Mesenchymal stem cell (in vitro differentiated cells and primary cell): ENCODE measurements at regions not wholly inside any gene's neighbourhood (a gene's known extent, or its start where the extent isn't known, plus 50 kb on each side); places are given as distances from the start of the nearest gene placed in this dataset.

Experiments used
- DNase-seq: peaks from one replicate; pipeline ENCODE4 v3.0.0-alpha.2; 2013
- H2AFZ ChIP-seq: one replicate; pipeline ENCODE4 v1.6.1; 2013; ENCODE audit warnings: low read depth, mild to moderate bottlenecking, control low read depth, inconsistent platforms, low read length, moderate library complexity
- H2AK5ac ChIP-seq: 2 replicates; pipeline ENCODE4 v1.6.1; 2013; ENCODE audit warnings: low read length, moderate library complexity, mild to moderate bottlenecking, inconsistent platforms; ENCODE audit not compliant: severe bottlenecking
- H2BK120ac ChIP-seq: one replicate; pipeline ENCODE4 v1.6.1; 2013; ENCODE audit warnings: low read depth, mild to moderate bottlenecking, inconsistent platforms, low read length, moderate library complexity
- H2BK12ac ChIP-seq, 2 experiments: one replicate each; pipeline ENCODE4 v1.6.1; 2013; ENCODE audit warnings: inconsistent platforms in 2 of 2, low read length in 2 of 2, mild to moderate bottlenecking in 2 of 2, moderate library complexity in 2 of 2, control low read depth in 1 of 2
- H2BK15ac ChIP-seq: one replicate; pipeline ENCODE4 v1.6.1; 2013; ENCODE audit warnings: mild to moderate bottlenecking, low read depth, inconsistent platforms; ENCODE audit not compliant: poor library complexity, severe bottlenecking
- H2BK5ac ChIP-seq: 2 replicates; pipeline ENCODE4 v1.6.1; 2013; ENCODE audit warnings: low read depth, mild to moderate bottlenecking, low read length, control low read depth, inconsistent platforms; ENCODE audit not compliant: poor library complexity, severe bottlenecking
- H3K14ac ChIP-seq, 2 experiments: one replicate each; pipeline ENCODE4 v1.6.1; 2013; ENCODE audit warnings: inconsistent platforms in 2 of 2, low read length in 2 of 2, control low read depth in 1 of 2, mild to moderate bottlenecking in 1 of 2, moderate library complexity in 1 of 2
- H3K18ac ChIP-seq, 2 experiments: one replicate each; pipeline ENCODE4 v1.6.1; 2013; ENCODE audit warnings: inconsistent platforms in 2 of 2, low read length in 2 of 2, control low read depth in 1 of 2, low read depth in 1 of 2, mild to moderate bottlenecking in 1 of 2
- H3K23ac ChIP-seq, 2 experiments: one replicate each; pipeline ENCODE4 v1.6.1; 2013; ENCODE audit warnings: inconsistent platforms in 2 of 2, low read length in 2 of 2, mild to moderate bottlenecking in 2 of 2, moderate library complexity in 2 of 2, control low read depth in 1 of 2
- H3K27ac ChIP-seq: 2 replicates; pipeline ENCODE4 v1.5.1; 2013; ENCODE audit warnings: mild to moderate bottlenecking, moderate library complexity, low read length, control low read depth, inconsistent platforms; ENCODE audit not compliant: poor library complexity, severe bottlenecking
- H3K27me3 ChIP-seq, 2 experiments: 2 replicates each; pipeline versions ENCODE4 v1.6.1 to v1.7.0; 2013; ENCODE audit warnings: low read length in 2 of 2, mild to moderate bottlenecking in 2 of 2, moderate library complexity in 2 of 2, control low read depth in 1 of 2, inconsistent platforms in 1 of 2; ENCODE audit not compliant: control insufficient read depth in 1 of 2, insufficient read depth in 1 of 2
- H3K36me3 ChIP-seq, 2 experiments: 2 replicates each; pipeline versions ENCODE4 v1.6.1 to v1.7.0; 2013; ENCODE audit warnings: low read length in 2 of 2, control low read depth in 1 of 2, inconsistent platforms in 1 of 2, low read depth in 1 of 2, mild to moderate bottlenecking in 1 of 2; ENCODE audit not compliant: insufficient read depth in 2 of 2, control insufficient read depth in 1 of 2
- H3K4ac ChIP-seq, 2 experiments: one replicate each; pipeline ENCODE4 v1.6.1; 2013; ENCODE audit warnings: inconsistent platforms in 2 of 2, low read length in 2 of 2, mild to moderate bottlenecking in 2 of 2, moderate library complexity in 2 of 2, control low read depth in 1 of 2, low read depth in 1 of 2
- H3K4me1 ChIP-seq: 2 replicates; pipeline ENCODE4 v1.6.1; 2013; ENCODE audit warnings: low read depth, low read length, control low read depth; ENCODE audit not compliant: control insufficient read depth, insufficient read depth
- H3K4me2 ChIP-seq: 2 replicates; pipeline ENCODE4 v1.6.1; 2013; ENCODE audit warnings: low read length, mild to moderate bottlenecking, inconsistent platforms; ENCODE audit not compliant: poor library complexity, severe bottlenecking
- H3K4me3 ChIP-seq, 2 experiments: 2 replicates each; pipeline versions ENCODE4 v1.5.1 to v1.7.0; 2013; ENCODE audit warnings: low read length in 2 of 2, mild to moderate bottlenecking in 2 of 2, control low read depth in 1 of 2, low read depth in 1 of 2; ENCODE audit not compliant: insufficient read depth in 1 of 2
- H3K79me1 ChIP-seq: replicated peaks from 2 replicates; pipeline ENCODE4 v1.6.1; 2013; ENCODE audit warnings: mild to moderate bottlenecking, control low read depth, low read length, inconsistent platforms; ENCODE audit not compliant: poor library complexity, severe bottlenecking
- H3K9ac ChIP-seq: 2 replicates; pipeline ENCODE4 v1.7.0; 2013; ENCODE audit warnings: mild to moderate bottlenecking, low read length, moderate library complexity
- H3K9me3 ChIP-seq: 2 replicates; pipeline ENCODE4 v1.7.0; 2013; ENCODE audit warnings: mild to moderate bottlenecking, low read length; ENCODE audit not compliant: control insufficient read depth
- H4K8ac ChIP-seq: one replicate; pipeline ENCODE4 v1.6.1; 2013; ENCODE audit warnings: inconsistent platforms, mild to moderate bottlenecking, low read length, moderate library complexity
- H4K91ac ChIP-seq: one replicate; pipeline ENCODE4 v1.6.1; 2013; ENCODE audit warnings: mild to moderate bottlenecking, low read length, inconsistent platforms
- WGBS: methylation state at CpG from one replicate; pipeline ENCODE4 v1.1.7; 2013; ENCODE audit warnings: mixed read lengths; 5-methylcytosine and 5-hydroxymethylcytosine counted together

DNA sequence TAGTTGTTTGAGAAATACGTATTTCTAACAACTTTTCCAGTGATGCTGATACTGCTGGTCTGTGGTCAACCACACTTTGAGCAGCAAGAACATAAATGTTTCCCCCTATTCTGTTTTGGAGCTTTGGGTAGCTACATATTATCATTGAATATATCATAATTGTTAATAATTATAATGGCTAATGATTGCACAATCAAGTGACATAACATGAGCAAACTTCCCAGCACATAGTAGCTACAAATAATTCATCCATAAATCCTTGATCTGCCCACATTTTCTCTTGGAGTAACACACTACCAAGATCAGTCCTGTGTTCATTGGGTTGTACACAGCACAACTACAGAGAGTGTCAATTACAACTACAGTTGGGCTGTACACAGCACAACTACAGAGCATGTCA lies 436.3 kb upstream of the MAGEB18 start:
- H3K36me3 ChIP-seq = no peaks in the 10 kb centered on the region
- no peak overlapping the region for H2AFZ ChIP-seq
- no peak overlapping the region for H2BK5ac ChIP-seq
- H3K27ac ChIP-seq = no peak overlapping the region
- no peaks in the 10 kb centered on the region for H3K4me1 ChIP-seq
- no peak overlapping the region for H2BK15ac ChIP-seq
- no peak overlapping the region for H4K8ac ChIP-seq
- H3K14ac ChIP-seq = no peak overlapping the region
- 80% methylated on average over 1 of the region's 1 CpG for WGBS
- H3K9ac ChIP-seq = no peak overlapping the region
- DNase-seq = no peak
- no peak overlapping the region for H3K4me2 ChIP-seq
- no peak overlapping the region for H2BK12ac ChIP-seq
- H3K18ac ChIP-seq = no peak overlapping the region
- no peak overlapping the region for H3K4me3 ChIP-seq
- no peaks in the 10 kb centered on the region for H3K9me3 ChIP-seq
- H3K4ac ChIP-seq = no peak overlapping the region
- no peak overlapping the region for H4K91ac ChIP-seq
- H3K23ac ChIP-seq = no peak overlapping the region
- no peaks in the 10 kb centered on the region for H3K27me3 ChIP-seq
- no peak overlapping the region for H2AK5ac ChIP-seq
- H2BK120ac ChIP-seq = no peak overlapping the region
- H3K79me1 ChIP-seq = no peaks in the 10 kb centered on the region

DNA sequence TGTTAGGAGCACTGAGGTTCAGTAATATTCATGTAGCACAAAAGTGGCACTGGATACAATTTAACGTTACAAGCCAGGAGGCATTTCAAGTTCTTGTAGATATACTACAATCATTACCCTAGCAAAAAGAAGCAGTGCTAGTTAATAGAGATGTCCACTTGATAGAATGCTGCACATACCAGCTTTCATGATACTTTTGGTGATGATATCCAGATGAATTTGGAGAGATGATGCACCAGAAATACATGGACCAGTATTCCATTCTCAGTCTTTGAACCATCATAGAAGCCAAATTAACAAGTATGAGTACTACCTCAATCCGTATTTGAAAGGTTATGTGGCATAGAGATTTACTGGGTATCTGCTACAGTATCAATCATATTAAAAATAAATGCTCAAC lies 421.0 kb upstream of the MAGEB18 start:
- H3K36me3 ChIP-seq = no peaks in the 10 kb centered on the region
- no peak overlapping the region for H3K23ac ChIP-seq
- no peaks in the 10 kb centered on the region for H3K9me3 ChIP-seq
- no peak overlapping the region for H2BK12ac ChIP-seq
- H2BK15ac ChIP-seq = no peak overlapping the region
- H3K27ac ChIP-seq = no peak overlapping the region
- no peak overlapping the region for H4K91ac ChIP-seq
- H2AFZ ChIP-seq = no peak overlapping the region
- no peak overlapping the region for H4K8ac ChIP-seq
- no peak overlapping the region for H2BK5ac ChIP-seq
- no peak overlapping the region for H3K9ac ChIP-seq
- no peak overlapping the region for H3K14ac ChIP-seq
- no peaks in the 10 kb centered on the region for H3K4me1 ChIP-seq
- no peak overlapping the region for H2AK5ac ChIP-seq
- no peak overlapping the region for H2BK120ac ChIP-seq
- H3K27me3 ChIP-seq = no peaks in the 10 kb centered on the region
- H3K4me2 ChIP-seq = no peak overlapping the region
- no peak overlapping the region for H3K18ac ChIP-seq
- H3K4me3 ChIP-seq = no peak overlapping the region
- DNase-seq = no peak
- no peak overlapping the region for H3K4ac ChIP-seq
- WGBS = no CpG with 5 or more reads among the region's 2 CpGs
- no peaks in the 10 kb centered on the region for H3K79me1 ChIP-seq

DNA sequence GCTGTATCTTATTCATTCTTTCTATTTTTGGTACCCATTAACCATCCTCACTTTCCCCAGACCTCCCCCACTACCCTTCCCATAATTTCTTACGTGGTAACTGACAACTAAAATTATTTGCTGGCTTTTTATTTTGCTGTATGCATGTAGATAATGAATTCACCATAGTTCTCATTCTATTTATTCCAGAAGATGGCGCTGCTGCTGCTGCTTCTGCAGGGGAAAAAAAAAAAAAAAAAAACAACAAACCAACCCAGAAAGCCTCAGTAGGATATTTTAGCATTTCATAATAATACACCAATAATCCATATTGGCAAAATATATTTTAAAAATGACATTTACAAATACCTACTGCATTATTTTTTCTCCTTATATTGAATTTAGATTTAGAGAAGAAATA lies 416.6 kb upstream of the MAGEB18 start:
- Histone ChIP-seq H3K27ac (no peak overlapping the region), H2BK120ac (no peak overlapping the region), H3K23ac (no peak overlapping the region), H3K9ac (no peak overlapping the region), H4K8ac (no peak overlapping the region), H3K4me2 (no peak overlapping the region), H2BK12ac (no peak overlapping the region), H3K18ac (no peak overlapping the region), H3K36me3 (no peaks in the 10 kb centered on the region), H3K4me3 (no peak overlapping the region), H2AK5ac (no peak overlapping the region), H3K27me3 (no peaks in the 10 kb centered on the region), H3K79me1 (no peaks in the 10 kb centered on the region), H3K4ac (no peak overlapping the region), H2BK5ac (no peak overlapping the region), H4K91ac (no peak overlapping the region), H3K9me3 (no peaks in the 10 kb centered on the region), H2BK15ac (no peak overlapping the region), H3K4me1 (no peaks in the 10 kb centered on the region), H3K14ac (no peak overlapping the region), H2AFZ (no peak overlapping the region)
- no CpG with 5 or more reads among the region's 2 CpGs for WGBS
- no peak for DNase-seq

DNA sequence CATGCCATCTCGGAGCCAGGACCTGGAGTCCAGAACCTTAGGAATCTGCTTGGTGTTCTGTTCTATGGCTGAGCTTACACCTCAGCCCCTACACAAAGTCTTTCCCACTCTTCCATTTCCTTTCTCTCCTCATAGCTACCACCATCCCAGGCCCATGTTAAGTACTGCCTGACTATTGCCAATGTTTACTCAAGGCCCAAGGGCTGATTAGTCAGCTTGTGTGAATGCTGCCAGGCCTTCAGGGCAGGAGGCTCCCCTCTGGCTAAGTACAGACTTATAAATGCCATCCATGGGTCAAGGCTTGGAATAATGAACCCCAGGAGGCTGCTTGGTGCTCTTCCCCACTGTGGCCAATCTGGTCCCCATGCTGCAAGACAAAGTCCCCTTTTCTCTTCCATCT lies 411.6 kb upstream of the MAGEB18 start:
- Histone ChIP-seq H3K9me3 (no peaks in the 10 kb centered on the region), H3K23ac (no peak overlapping the region), H3K4me3 (no peak overlapping the region), H2BK15ac (no peak overlapping the region), H3K27me3 (no peaks in the 10 kb centered on the region), H2BK120ac (no peak overlapping the region), H2BK12ac (no peak overlapping the region), H3K36me3 (no peaks in the 10 kb centered on the region), H2AFZ (no peak overlapping the region), H3K18ac (no peak overlapping the region), H3K27ac (no peak overlapping the region), H3K4me2 (no peak overlapping the region), H3K4ac (no peak overlapping the region), H3K4me1 (no peaks in the 10 kb centered on the region), H4K8ac (no peak overlapping the region), H2BK5ac (no peak overlapping the region), H2AK5ac (no peak overlapping the region), H3K14ac (no peak overlapping the region), H3K9ac (no peak overlapping the region), H3K79me1 (no peaks in the 10 kb centered on the region), H4K91ac (no peak overlapping the region)
- 81% methylated on average over 1 of the region's 1 CpG for WGBS
- DNase-seq = no peak
